ENCODE measurements at regions not wholly inside any gene's neighbourhood (a gene's known extent, or its start where the extent isn't known, plus 50 kb on each side); places are given as distances from the start of the nearest gene placed in this dataset.
"Not testable (repeated sequence)": the region's sequence is repeated elsewhere in the genome, so short reads cannot be mapped to it uniquely, and the experiment has no call there.

DNA sequence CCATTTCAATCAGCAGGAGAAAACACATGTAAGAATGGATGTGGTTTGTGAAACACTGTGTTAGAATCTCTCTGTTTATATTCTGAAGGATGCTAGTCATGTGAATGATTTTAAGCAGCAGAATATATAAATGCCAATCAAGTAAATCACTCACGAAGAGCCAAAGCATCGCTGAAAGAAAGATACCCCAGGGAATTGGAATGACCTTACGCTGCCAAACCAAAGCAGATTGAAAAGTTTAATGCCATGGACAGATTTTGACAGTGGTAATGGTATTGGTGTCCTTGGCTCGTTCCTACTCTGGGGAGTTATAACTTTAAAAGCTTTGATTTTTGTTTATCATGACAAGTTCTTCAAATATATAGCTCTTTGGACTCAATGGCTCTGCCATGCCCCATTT, 54.8 kb upstream of the BDP1 start:
- H3K27ac ChIP-seq; H3K36me3 ChIP-seq (replicated peaks in 1 of 2); H3K27me3 ChIP-seq; intact Hi-C loops (cut with DNase I); H3K9me3 ChIP-seq (replicated peaks in 1 of 3); H3K4me1 ChIP-seq (replicated peaks in 1 of 2); DNase-seq; H3K4me3 ChIP-seq: not testable (repeated sequence)
- 53 to 71% (median 57%) methylated on average over 4 of the region's 4 CpGs for WGBS, 4 donors

DNA sequence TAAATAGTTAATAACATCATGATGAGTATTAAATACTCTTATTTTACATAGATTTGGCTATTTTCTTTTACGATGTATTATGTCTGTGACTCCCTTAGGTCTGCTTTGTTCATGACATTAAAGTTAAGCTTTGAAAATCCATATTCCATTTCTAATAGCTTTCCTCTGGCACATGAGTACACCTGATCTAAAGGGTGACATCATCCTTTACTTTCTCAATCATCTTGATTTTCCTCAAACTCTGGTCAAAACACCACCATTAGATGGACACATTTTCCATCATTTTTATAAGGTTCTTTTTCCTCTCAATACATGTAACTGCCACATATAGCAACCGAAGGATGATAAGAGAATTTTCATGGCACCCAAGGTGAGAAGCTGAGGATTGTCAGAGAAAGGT, 54.3 kb upstream of the BDP1 start:
- H3K36me3 ChIP-seq (replicated peaks in 1 of 2); H3K4me1 ChIP-seq (replicated peaks in 1 of 2); H3K27ac ChIP-seq; H3K4me3 ChIP-seq; H3K27me3 ChIP-seq; intact Hi-C loops (cut with DNase I); DNase-seq; H3K9me3 ChIP-seq (replicated peaks in 1 of 3): not testable (repeated sequence)
- 83 to 91% (median 87%) methylated on average over 2 of the region's 2 CpGs for WGBS, 4 donors

DNA sequence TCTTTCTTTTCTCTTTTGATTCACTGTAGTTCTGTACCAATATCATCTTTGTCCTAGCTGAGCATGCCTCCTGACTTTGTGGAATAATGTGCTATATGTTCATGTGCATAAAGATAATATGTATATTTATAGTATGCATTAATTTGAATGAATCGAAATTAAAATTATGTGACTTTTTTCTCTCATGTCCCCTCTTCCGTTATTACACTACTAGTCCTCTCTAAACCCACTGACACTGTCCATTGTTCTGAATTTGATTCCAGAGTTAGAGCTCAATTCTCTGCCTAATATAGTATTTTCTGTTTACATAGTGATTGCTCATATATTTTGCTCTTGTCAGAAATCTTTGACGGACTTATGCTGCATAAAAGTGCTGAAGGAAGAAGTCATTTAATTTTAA, 53.9 kb upstream of the BDP1 start:
- H3K4me1 ChIP-seq (replicated peaks in 1 of 2); H3K27ac ChIP-seq; intact Hi-C loops (cut with DNase I); DNase-seq; H3K9me3 ChIP-seq (replicated peaks in 1 of 3); H3K4me3 ChIP-seq; H3K27me3 ChIP-seq; H3K36me3 ChIP-seq (replicated peaks in 1 of 2): not testable (repeated sequence)
- 55 to 64% (median 57%) methylated on average over 3 of the region's 3 CpGs for WGBS, 4 donors

DNA sequence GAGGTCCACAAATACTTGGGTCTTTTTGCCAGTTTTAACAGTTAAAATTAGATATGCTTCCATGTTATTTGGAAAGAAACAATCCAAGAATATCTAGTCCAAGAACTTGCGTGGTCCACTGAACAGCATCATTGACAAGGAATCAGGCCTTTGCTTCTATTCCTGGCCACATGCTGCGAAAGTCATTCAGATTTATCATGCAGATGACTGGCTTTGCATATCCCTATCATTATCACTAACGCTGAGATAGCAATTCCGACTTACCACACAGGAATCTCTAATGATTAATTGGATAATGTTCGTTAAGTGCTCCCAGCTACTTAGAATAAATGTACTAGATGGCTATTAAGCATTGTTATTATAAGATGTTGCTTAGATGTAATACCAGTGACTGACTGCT, 51.0 kb upstream of the BDP1 start:
- 64 to 77% (median 75%) methylated on average over 5 of the region's 5 CpGs for WGBS, 4 donors
- DNase-seq; H3K4me3 ChIP-seq; H3K4me1 ChIP-seq (replicated peaks in 1 of 2); H3K9me3 ChIP-seq (replicated peaks in 1 of 3); H3K27me3 ChIP-seq; H3K36me3 ChIP-seq (replicated peaks in 1 of 2); intact Hi-C loops (cut with DNase I); H3K27ac ChIP-seq: not testable (repeated sequence)

DNA sequence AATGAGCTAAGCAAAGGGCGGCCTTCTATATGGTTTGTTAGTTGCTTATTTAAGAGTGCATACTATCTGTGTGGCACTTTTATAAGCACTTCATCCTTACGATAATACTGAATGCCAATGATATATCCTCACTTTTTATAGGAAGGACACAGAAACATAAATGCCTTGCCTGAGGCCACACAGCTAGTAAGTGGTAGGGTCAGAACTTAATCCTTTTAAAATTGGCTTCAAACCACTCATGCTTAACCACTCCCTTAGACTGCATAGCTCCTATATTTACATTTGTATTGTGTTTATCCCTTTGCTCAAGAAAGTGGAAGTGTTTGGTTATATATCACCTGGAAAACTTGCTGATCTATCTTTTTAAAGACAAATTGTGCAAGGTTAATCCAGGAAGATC, 50.5 kb upstream of the BDP1 start:
- 86 to 95% (median 90%) methylated on average over 2 of the region's 2 CpGs for WGBS, 4 donors
- H3K4me1 ChIP-seq (replicated peaks in 1 of 2); intact Hi-C loops (cut with DNase I); H3K9me3 ChIP-seq (replicated peaks in 1 of 3); H3K36me3 ChIP-seq (replicated peaks in 1 of 2); H3K4me3 ChIP-seq; H3K27me3 ChIP-seq; H3K27ac ChIP-seq; DNase-seq: not testable (repeated sequence)

All from adrenal gland (tissue), 9 donors.